ENCODE measurements at regions not wholly inside any gene's neighbourhood (a gene's known extent, or its start where the extent isn't known, plus 50 kb on each side); places are given as distances from the start of the nearest gene placed in this dataset.

- CTCF ChIA-PET (ENCODE audit: unreplicated experiment) = no interaction called here
Measured at GRCh38 chr1:106962591-106962990, 93.9 kb upstream of the PRMT6 start.

GRCh38 chr1:106964495-106964894 is 92.0 kb upstream of the PRMT6 start:
- no peak for DNase-seq (ENCODE audit: low spot score)
- intact Hi-C loops (cut with micrococcal nuclease; ENCODE audit: unreplicated experiment) = no loop called here
- H3K4me1 ChIP-seq (ENCODE audit: insufficient read depth, low read length, poor library complexity, severe bottlenecking) = no peaks in the 10 kb centered on the region
- no peaks in the 10 kb centered on the region for H3K79me2 ChIP-seq (ENCODE audit: insufficient read depth, low read depth, low read length)
- H3K9me2 ChIP-seq (ENCODE audit: insufficient read depth, low read length) = no peaks in the 10 kb centered on the region
- H3K9me3 ChIP-seq (ENCODE audit: low read length) = no peaks in the 10 kb centered on the region
- BruUV-seq (replicated peaks) = no TSS peak
- ChIA-PET CTCF (ENCODE audit: unreplicated experiment) (no interaction called here), POLR2A (no interaction called here)
- H3K4me3 ChIP-seq (ENCODE audit: low read depth, low read length, poor library complexity, severe bottlenecking) = no peak overlapping the region
- no peaks in the 10 kb centered on the region for H4K20me1 ChIP-seq (ENCODE audit: insufficient read depth, low read length)
- H2AFZ ChIP-seq (ENCODE audit: low read length) = no peak overlapping the region
- no peaks in the 10 kb centered on the region for H3K36me3 ChIP-seq (ENCODE audit: insufficient read depth, low read length)
- TF ChIP-seq CTCF (conservative IDR thresholded peaks at IDR 0.05; ENCODE audit: low read length) (no peak), EZH2phosphoT487 (IDR thresholded peaks at IDR 0.05; ENCODE audit: borderline replicate concordance, low read depth, low read length) (no peak)
- H3K4me2 ChIP-seq (ENCODE audit: low read length) = no peak overlapping the region
- no peak overlapping the region for H3K27ac ChIP-seq (ENCODE audit: low read depth, low read length, poor library complexity, severe bottlenecking)

More at GRCh38 chr1:106962591-106962990, 93.9 kb upstream of the PRMT6 start:
- POLR2A ChIA-PET = interaction anchor here (0.6 to 0.7 kb wide), 3 partner anchors 13 to 465 kb away, joined by 3 read pairs; no protein-coding TSS in a partner anchor
- TF ChIP-seq CTCF (conservative IDR thresholded peaks at IDR 0.05; ENCODE audit: low read length) (no peak), EZH2phosphoT487 (IDR thresholded peaks at IDR 0.05; ENCODE audit: borderline replicate concordance, low read depth, low read length) (no peak)
- no peaks in the 10 kb centered on the region for H3K79me2 ChIP-seq (ENCODE audit: insufficient read depth, low read depth, low read length)
- no peak for DNase-seq (ENCODE audit: low spot score)
- no peaks in the 10 kb centered on the region for H4K20me1 ChIP-seq (ENCODE audit: insufficient read depth, low read length)
- no peaks in the 10 kb centered on the region for H3K9me2 ChIP-seq (ENCODE audit: insufficient read depth, low read length)
- BruUV-seq (replicated peaks) = no TSS peak
- H3K4me2 ChIP-seq (ENCODE audit: low read length) = no peak overlapping the region
- H3K4me1 ChIP-seq (ENCODE audit: insufficient read depth, low read length, poor library complexity, severe bottlenecking) = no peaks in the 10 kb centered on the region
- H3K36me3 ChIP-seq (ENCODE audit: insufficient read depth, low read length) = no peaks in the 10 kb centered on the region
- H3K27ac ChIP-seq (ENCODE audit: low read depth, low read length, poor library complexity, severe bottlenecking) = no peak overlapping the region
- no peak overlapping the region for H3K4me3 ChIP-seq (ENCODE audit: low read depth, low read length, poor library complexity, severe bottlenecking)
- no peak overlapping the region for H2AFZ ChIP-seq (ENCODE audit: low read length)
- no peaks in the 10 kb centered on the region for H3K9me3 ChIP-seq (ENCODE audit: low read length)
- intact Hi-C loops (cut with micrococcal nuclease; ENCODE audit: unreplicated experiment) = no loop called here

- Histone ChIP-seq H4K20me1 (ENCODE audit: insufficient read depth, low read length) (no peaks in the 10 kb centered on the region), H3K79me2 (ENCODE audit: insufficient read depth, low read depth, low read length) (no peaks in the 10 kb centered on the region), H3K36me3 (ENCODE audit: insufficient read depth, low read length) (no peaks in the 10 kb centered on the region), H2AFZ (ENCODE audit: low read length) (no peak overlapping the region), H3K9me3 (ENCODE audit: low read length) (no peaks in the 10 kb centered on the region), H3K4me3 (ENCODE audit: low read depth, low read length, poor library complexity, severe bottlenecking) (no peak overlapping the region), H3K4me2 (ENCODE audit: low read length) (no peak overlapping the region), H3K4me1 (ENCODE audit: insufficient read depth, low read length, poor library complexity, severe bottlenecking) (no peaks in the 10 kb centered on the region), H3K27ac (ENCODE audit: low read depth, low read length, poor library complexity, severe bottlenecking) (no peak overlapping the region), H3K9me2 (ENCODE audit: insufficient read depth, low read length) (no peaks in the 10 kb centered on the region)
- TF ChIP-seq EZH2phosphoT487 (IDR thresholded peaks at IDR 0.05; ENCODE audit: borderline replicate concordance, low read depth, low read length) (no peak), CTCF (conservative IDR thresholded peaks at IDR 0.05; ENCODE audit: low read length) (no peak)
- ChIA-PET CTCF (ENCODE audit: unreplicated experiment) (no interaction called here), POLR2A (interaction anchor here (1.9 to 2.3 kb wide), 2 partner anchors 9 to 11 kb away, joined by 6 to 9 read pairs; no protein-coding TSS in a partner anchor)
- intact Hi-C loops (cut with micrococcal nuclease; ENCODE audit: unreplicated experiment) = no loop called here
- no peak for DNase-seq (ENCODE audit: low spot score)
- no TSS peak for BruUV-seq (replicated peaks)
Measured at GRCh38 chr1:106968644-106969043, 87.8 kb upstream of the PRMT6 start.

Data from OCI-LY7 (cell line).